C4-2B (cell line): ENCODE measurements at regions not wholly inside any gene's neighbourhood (a gene's known extent, or its start where the extent isn't known, plus 50 kb on each side); places are given as distances from the start of the nearest gene placed in this dataset.
"Not testable (repeated sequence)": the region's sequence is repeated elsewhere in the genome, so short reads cannot be mapped to it uniquely, and the experiment has no call there.

Source experiments
- H3K27ac ChIP-seq: fragments of 450-650 bp; 2 replicates; pipeline ENCODE4 v1.5.1; 2017
- CTCF ChIP-seq: fragments of 450-650 bp; conservative IDR thresholded peaks from 2 replicates; pipeline ENCODE4 v1.5.1; 2017; ENCODE audit warnings: mild to moderate bottlenecking
- ZFX ChIP-seq: fragments of 450-650 bp; IDR thresholded peaks from 2 replicates; pipeline ENCODE4 v1.6.1; 2017

GRCh38 chr2:89851583-89851905 is 1160.1 kb downstream of the RPIA start:
- no peak for TF ChIP-seq CTCF
- no peak for TF ChIP-seq ZFX
- H3K27ac ChIP-seq = no peak overlapping the region

GRCh38 chr2:89853427-89853826 is 1162.0 kb downstream of the RPIA start:
- H3K27ac ChIP-seq = not testable (repeated sequence)

- H3K27ac ChIP-seq = not testable (repeated sequence)
Observed at GRCh38 chr2:89855752-89856151, 1164.3 kb downstream of the RPIA start.

GRCh38 chr2:89856305-89856704 is 1164.8 kb downstream of the RPIA start:
- H3K27ac ChIP-seq = not testable (repeated sequence)

- H3K27ac ChIP-seq = not testable (repeated sequence)
Observed at GRCh38 chr2:89862164-89862563, 1170.7 kb downstream of the RPIA start.

- H3K27ac ChIP-seq = not testable (repeated sequence)
Observed at GRCh38 chr2:89863209-89863608, 1171.7 kb downstream of the RPIA start.

- H3K27ac ChIP-seq = not testable (repeated sequence)
Observed at GRCh38 chr2:89874810-89875595, 1183.5 kb downstream of the RPIA start.

- H3K27ac ChIP-seq = not testable (repeated sequence)
Observed at GRCh38 chr2:89876445-89876844, 1185.0 kb downstream of the RPIA start.

- not testable (repeated sequence) for H3K27ac ChIP-seq
Observed at GRCh38 chr2:89876878-89877277, 1185.4 kb downstream of the RPIA start.

GRCh38 chr2:89882880-89883279 is 1191.4 kb downstream of the RPIA start:
- not testable (repeated sequence) for H3K27ac ChIP-seq

GRCh38 chr2:89883624-89884023 is 1192.2 kb downstream of the RPIA start:
- not testable (repeated sequence) for H3K27ac ChIP-seq

GRCh38 chr2:89885071-89885470 is 1193.6 kb downstream of the RPIA start:
- H3K27ac ChIP-seq = not testable (repeated sequence)

- not testable (repeated sequence) for H3K27ac ChIP-seq
Observed at GRCh38 chr2:89888693-89889092, 1197.2 kb downstream of the RPIA start.

- not testable (repeated sequence) for H3K27ac ChIP-seq
Observed at GRCh38 chr2:89890185-89890773, 1198.8 kb downstream of the RPIA start.

- H3K27ac ChIP-seq = not testable (repeated sequence)
Observed at GRCh38 chr2:89894988-89895387, 1203.5 kb downstream of the RPIA start.

- H3K27ac ChIP-seq = not testable (repeated sequence)
Observed at GRCh38 chr2:89895629-89896028, 1204.2 kb downstream of the RPIA start.

GRCh38 chr2:89927018-89927417 is 1235.5 kb downstream of the RPIA start:
- H3K27ac ChIP-seq = not testable (repeated sequence)

- not testable (repeated sequence) for H3K27ac ChIP-seq
Observed at GRCh38 chr2:89935436-89935835, 1244.0 kb downstream of the RPIA start.

GRCh38 chr2:89936011-89936410 is 1244.5 kb downstream of the RPIA start:
- not testable (repeated sequence) for H3K27ac ChIP-seq

- not testable (repeated sequence) for H3K27ac ChIP-seq
Observed at GRCh38 chr2:89936559-89936958, 1245.1 kb downstream of the RPIA start.
